GM21390 (cell line): ENCODE measurements at regions not wholly inside any gene's neighbourhood (a gene's known extent, or its start where the extent isn't known, plus 50 kb on each side); places are given as distances from the start of the nearest gene placed in this dataset.
"Not testable (repeated sequence)": the region's sequence is repeated elsewhere in the genome, so short reads cannot be mapped to it uniquely, and the experiment has no call there.

ENCODE experiments used
- ATAC-seq: cut with Tn5 transposase; IDR thresholded peaks from one replicate; pipeline ENCODE4 v1.9.1; 2021; ENCODE audit not compliant: unreplicated experiment

- ATAC-seq = no peak
Observed at GRCh38 chr3:124354150-124354549, 362.2 kb upstream of the ROPN1 start.

- no peak for ATAC-seq
Observed at GRCh38 chr3:124358156-124358555, 366.2 kb upstream of the ROPN1 start.

- no peak for ATAC-seq
Observed at GRCh38 chr3:124360155-124360554, 368.2 kb upstream of the ROPN1 start.

GRCh38 chr3:124360563-124360962 is 368.6 kb upstream of the ROPN1 start:
- ATAC-seq = no peak

- ATAC-seq = no peak
Observed at GRCh38 chr3:124361566-124361965, 368.7 kb upstream of the UMPS start.

- ATAC-seq = no peak
Observed at GRCh38 chr3:124362455-124362854, 367.8 kb upstream of the UMPS start.

GRCh38 chr3:124363476-124363875 is 366.8 kb upstream of the UMPS start:
- no peak for ATAC-seq

- no peak for ATAC-seq
Observed at GRCh38 chr3:124364317-124365020, 365.8 kb upstream of the UMPS start.

- ATAC-seq = not testable (repeated sequence)
Observed at GRCh38 chr3:124366655-124367054, 363.6 kb upstream of the UMPS start.

GRCh38 chr3:124372775-124373174 is 357.5 kb upstream of the UMPS start:
- ATAC-seq = no peak

- no peak for ATAC-seq
Observed at GRCh38 chr3:124373524-124373923, 356.7 kb upstream of the UMPS start.

GRCh38 chr3:124374583-124374982 is 355.7 kb upstream of the UMPS start:
- no peak for ATAC-seq

GRCh38 chr3:124381575-124382333 is 348.5 kb upstream of the UMPS start:
- no peak for ATAC-seq

- ATAC-seq = no peak
Observed at GRCh38 chr3:124383051-124383450, 347.2 kb upstream of the UMPS start.

GRCh38 chr3:124383846-124384466 is 346.3 kb upstream of the UMPS start:
- ATAC-seq = no peak

- ATAC-seq = no peak
Observed at GRCh38 chr3:124384527-124384926, 345.7 kb upstream of the UMPS start.

GRCh38 chr3:124385996-124386395 is 344.3 kb upstream of the UMPS start:
- ATAC-seq = no peak

GRCh38 chr3:124386996-124387595 is 343.2 kb upstream of the UMPS start:
- no peak for ATAC-seq

- no peak for ATAC-seq
Observed at GRCh38 chr3:124391774-124392173, 338.5 kb upstream of the UMPS start.

- ATAC-seq = no peak
Observed at GRCh38 chr3:124393340-124393739, 336.9 kb upstream of the UMPS start.

GRCh38 chr3:124395162-124395561 is 335.1 kb upstream of the UMPS start:
- no peak for ATAC-seq
